Panc1 (cell line): ENCODE measurements at regions not wholly inside any gene's neighbourhood (a gene's known extent, or its start where the extent isn't known, plus 50 kb on each side); places are given as distances from the start of the nearest gene placed in this dataset.

ENCODE experiments used
- POLR2AphosphoS5 ChIP-seq: IDR thresholded peaks from 2 replicates; pipeline ENCODE4 v1.6.1; 2012; ENCODE audit warnings: mild to moderate bottlenecking, low read depth, low read length, moderate library complexity
- TF ChIP-seq, protein P1 (sequence below): fragments of 450-650 bp; IDR thresholded peaks from 2 replicates; pipeline ENCODE4 v1.5.1; 2017; ENCODE audit warnings: mild to moderate bottlenecking

DNA sequence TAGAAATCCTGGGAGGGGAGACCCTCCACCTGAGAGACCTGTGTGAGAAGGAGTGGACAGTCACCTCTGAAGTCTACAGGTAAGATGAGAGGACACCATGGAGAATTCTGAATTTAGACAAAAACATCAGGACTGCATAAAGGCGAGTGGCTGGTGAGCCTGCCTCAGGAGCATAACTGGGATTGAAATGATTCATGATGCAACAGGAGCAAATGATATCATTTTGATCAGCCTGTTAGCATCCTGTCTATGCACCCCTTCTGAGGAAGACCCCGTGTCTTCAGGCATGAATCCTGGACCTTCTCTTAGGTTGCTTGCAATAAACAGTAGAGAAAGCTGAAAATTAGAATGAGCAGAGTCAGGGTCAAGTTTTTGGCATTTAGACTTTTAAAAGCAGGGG is 245.8 kb downstream of the ETAA1 start:
- TF ChIP-seq, protein P1, sequence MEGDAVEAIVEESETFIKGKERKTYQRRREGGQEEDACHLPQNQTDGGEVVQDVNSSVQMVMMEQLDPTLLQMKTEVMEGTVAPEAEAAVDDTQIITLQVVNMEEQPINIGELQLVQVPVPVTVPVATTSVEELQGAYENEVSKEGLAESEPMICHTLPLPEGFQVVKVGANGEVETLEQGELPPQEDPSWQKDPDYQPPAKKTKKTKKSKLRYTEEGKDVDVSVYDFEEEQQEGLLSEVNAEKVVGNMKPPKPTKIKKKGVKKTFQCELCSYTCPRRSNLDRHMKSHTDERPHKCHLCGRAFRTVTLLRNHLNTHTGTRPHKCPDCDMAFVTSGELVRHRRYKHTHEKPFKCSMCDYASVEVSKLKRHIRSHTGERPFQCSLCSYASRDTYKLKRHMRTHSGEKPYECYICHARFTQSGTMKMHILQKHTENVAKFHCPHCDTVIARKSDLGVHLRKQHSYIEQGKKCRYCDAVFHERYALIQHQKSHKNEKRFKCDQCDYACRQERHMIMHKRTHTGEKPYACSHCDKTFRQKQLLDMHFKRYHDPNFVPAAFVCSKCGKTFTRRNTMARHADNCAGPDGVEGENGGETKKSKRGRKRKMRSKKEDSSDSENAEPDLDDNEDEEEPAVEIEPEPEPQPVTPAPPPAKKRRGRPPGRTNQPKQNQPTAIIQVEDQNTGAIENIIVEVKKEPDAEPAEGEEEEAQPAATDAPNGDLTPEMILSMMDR, result no peak
- TF ChIP-seq POLR2AphosphoS5, result no peak
